ENCODE measurements at regions not wholly inside any gene's neighbourhood (a gene's known extent, or its start where the extent isn't known, plus 50 kb on each side); places are given as distances from the start of the nearest gene placed in this dataset.
A peak's percentile ranks its signal among the peaks of the same experiment; 100 is the strongest.

DNA sequence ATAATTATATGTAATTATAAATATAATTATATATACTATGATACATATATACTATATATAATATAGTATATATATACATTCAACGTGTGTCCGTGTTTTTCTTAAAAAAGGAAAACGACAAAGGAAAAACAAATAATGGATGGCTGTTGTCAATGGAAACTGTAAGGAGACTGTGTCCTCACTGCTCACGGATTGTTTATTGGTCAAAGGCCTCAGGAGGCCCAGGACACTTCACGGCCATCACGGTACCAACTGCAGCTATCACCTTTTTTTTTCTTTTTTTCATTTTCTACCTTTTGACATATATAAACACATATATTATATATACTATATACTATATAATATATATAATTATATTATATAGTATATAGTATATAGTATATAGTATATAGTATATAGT, 113.4 kb downstream of the SPTSSA start:
- DNase-seq = no peak

DNA sequence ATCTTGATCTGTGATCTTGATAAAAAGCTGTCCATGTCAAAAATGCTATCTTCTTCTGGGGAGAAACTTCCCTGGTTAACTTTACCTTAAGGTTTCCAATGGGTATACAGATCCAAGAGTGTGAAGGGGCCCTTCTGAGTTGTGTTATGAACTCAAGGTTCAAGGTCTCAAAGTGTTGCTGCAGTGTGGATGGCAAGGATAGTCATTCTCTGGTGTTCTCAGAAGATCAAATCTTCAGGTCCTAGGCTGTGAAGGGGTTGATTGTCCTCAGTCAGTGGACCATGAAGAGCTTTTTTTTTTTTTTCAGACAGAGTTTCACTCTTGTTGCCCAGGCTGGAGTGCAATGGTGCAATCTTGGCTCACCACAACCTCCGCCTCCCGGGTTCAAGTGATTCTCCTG, 114.4 kb downstream of the SPTSSA start:
- no peak for DNase-seq

DNA sequence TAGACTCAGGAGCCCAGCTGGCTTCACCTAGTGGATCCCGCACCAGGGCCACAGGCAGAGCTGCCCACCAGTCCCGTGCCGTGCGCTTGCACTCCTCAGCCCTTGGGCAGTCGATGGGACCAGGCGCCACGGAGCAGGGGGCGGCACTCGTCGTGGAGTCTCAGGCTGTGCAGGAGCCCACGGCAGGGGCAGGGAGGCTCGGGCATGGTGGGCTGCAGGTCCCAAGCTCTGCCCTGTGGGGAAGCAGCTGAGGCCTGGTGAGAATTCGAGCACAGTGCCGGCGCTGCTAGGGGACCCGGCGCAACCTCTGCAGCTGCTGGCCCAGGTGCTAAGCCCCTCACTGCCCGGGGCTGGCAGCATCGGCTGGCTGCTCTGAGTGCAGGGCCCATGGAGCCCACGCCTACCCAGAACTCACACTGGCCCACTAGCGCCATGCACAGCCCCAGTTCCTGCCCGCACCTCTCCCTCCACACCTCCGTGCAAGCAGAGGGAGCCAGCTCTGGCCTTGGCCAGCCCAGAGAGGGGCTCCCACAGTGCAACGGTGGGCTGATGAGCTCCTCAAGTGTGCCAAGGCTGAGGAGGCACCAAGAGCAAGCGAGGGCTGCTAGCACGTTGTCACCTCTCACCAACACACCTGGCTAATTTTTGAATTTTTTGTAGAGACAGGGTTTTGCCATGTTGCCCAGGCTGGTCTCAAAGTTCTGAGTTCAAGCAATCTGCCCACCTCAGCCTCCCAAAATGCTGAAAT, 116.1 kb downstream of the SPTSSA start:
- DNase-seq = no peak

DNA sequence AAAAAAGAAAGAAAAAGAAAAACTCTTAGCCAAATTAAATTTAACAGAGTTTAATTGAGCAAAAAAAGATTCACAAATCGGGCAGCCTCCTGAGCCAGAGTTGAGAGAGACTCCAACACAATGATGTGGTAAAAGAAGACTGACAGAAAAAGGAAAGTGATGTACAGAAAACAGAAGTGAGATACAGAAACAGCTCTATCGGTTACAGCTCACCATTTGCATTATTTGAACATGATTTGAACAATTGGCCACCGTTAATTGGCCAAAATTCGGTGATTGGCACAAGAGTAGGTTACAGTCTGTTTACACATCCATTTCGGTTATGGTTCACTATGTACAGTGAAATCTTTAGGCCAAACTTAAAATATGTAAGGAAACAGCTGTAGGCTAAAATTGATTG, 117.7 kb downstream of the SPTSSA start:
- DNase-seq = no peak

DNA sequence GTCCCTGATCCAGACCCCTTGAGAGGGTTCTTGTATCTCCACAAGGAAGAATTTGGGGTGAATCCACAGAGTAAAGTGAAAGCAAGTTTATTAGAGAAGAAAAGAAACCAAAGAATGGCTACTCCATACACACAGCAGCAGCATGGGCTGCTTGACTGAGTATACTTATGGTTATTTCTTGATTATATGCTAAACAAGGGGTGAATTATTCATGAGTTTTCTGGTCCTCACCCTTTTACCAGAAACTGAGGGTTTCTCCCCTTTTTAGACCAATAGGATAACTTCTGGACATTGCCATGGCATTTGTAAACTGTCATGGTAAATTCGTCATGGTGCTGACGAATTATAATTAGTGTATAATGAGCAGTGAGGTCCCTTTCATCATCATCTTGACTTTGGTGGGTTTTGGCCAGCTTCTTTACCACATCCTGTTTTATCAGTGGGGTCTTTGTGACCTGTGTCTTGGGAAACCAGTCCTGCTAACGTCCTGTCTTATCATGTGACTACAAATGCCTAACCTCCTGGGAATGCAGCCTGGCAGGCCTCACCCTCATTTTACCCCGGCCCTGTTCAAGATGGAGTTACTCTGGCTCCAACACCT, 121.9 kb downstream of the SPTSSA start:
- no peak for DNase-seq

DNA sequence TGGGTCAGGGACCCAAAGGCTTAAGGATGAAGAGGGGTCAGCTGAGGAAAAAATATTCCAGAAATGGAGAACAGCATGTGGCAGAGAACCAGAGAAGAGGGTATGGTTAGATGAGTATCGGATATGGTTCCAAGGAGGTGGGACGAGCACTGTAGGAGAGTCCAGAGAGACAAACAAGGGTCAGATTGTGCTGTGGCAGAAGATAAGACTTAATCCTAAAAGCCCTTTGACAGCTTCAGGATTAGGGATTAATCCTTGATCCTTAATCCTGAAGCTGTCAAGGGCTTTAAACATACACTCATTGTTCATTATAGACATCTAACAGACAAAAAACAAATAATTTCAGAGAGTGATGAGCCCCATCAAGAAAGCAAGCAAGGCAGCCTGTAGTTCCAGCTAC, 124.0 kb downstream of the SPTSSA start:
- no peak for DNase-seq

DNA sequence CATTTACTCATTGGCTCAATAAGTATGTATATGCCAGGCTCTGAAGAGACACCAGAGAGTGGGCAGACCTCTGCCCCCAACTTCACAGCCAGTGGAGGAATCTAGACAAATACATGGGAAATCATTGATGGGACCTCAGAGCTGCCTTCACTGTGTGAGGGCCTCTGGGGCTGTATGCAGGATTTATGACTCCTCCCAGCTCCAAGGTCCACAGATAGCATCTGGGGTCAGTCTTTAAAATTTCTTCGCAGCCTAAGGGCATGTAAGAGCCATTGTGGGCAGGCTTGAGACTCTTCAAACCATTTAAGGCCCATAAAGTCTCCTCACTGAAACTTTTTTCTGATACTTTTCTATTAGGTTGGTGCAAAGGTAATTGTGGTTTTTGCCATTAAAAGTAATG, 125.5 kb downstream of the SPTSSA start:
- no peak for DNase-seq

DNA sequence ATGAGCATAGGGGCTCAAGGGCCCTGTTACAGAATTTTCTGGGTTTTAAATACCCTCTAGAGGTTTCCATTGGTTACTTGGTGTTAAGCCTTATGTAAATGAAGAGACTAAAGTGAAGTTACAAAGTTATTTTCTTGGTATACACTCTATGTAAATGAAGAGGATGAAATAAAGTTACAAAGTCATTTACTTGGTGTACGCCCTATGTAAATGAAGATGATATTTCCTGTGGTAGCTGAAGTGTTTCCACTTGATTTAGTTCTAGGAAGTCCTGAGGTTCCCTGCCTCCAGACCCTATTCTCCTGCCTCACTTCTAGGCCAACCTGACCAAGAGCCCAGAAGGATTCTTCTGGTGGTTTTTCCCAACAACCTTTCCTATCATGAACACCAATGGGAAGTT, 126.1 kb downstream of the SPTSSA start:
- no peak for DNase-seq

DNA sequence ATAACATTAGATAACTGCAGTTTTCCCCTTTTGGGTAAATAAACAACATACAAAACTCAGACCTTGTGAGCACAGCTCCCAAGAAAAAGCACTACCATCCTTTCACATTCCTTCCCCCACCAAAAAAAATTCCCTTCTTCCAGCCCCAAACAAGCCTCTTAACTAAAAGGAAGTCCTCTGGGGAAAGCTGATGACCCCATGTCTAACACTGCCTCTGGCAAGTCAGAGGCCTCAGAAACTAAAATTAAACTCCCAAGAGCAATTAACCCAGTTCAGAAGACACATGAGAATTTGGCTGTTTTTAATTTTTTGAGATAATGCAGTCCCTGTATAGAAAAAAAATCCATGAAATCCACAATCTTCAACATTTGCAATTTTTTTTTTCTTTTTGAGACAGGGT, 127.7 kb downstream of the SPTSSA start:
- no peak for DNase-seq

DNA sequence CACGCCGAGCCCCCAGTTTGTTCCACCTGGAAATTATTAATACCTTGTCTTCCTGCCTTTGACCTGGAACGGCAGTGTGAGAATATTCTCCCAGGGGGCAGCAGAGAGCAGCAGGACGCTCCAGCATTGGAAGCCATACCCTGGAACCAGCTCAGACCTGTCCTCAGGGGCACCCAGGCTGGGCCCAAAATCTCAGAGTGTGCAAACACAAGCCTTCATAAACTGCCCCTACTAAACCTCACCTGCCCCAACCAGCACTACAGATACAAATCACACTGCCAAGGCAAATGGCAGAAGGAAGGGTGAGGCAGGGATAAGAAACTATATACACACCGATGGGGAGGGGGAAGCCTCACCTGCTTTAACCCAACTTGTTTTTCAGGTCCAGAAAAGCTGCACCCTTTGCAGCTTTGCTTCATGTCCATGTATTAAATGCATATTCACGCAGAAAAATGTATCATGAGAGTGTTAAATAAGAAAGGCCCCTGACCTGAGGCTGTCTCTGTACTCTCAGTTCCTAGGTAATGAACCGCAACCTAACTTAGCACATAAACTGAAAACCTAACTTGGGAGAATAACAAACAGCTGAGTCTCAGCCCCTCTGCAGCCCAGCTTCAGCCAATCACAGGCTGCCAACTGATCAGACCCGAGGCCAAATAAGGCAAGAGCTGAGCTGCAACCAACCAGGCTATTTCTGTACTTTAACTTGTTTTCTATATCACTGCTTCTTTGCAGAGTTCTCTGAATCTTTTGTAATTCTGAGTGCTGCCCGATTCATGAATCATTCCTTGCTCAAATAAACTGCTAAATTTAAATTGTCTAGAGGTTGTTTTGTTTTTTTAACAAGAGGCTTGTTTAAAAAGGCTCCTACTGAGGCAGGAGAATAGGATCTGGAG, 130.1 kb downstream of the SPTSSA start:
- peak; percentile 62 for DNase-seq

DNA sequence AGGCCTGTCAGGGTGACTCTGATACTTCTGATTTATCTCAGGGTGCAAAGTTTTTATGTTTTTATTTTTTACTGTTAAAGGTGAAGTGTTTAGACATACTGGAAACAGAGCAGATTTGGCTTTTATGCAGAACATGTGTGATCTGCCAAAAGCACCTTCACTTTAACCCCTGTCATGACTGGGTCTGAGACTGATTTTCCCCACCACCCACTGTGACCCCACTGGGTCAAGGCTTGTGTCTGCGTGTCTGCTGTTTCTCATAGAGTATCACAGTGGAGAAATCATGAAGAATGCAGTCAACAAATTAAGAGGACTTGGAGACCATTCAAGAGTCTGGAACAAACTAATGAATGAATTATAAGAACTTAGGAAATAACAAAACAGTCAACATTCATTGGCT, 131.2 kb downstream of the SPTSSA start:
- DNase-seq = no peak

DNA sequence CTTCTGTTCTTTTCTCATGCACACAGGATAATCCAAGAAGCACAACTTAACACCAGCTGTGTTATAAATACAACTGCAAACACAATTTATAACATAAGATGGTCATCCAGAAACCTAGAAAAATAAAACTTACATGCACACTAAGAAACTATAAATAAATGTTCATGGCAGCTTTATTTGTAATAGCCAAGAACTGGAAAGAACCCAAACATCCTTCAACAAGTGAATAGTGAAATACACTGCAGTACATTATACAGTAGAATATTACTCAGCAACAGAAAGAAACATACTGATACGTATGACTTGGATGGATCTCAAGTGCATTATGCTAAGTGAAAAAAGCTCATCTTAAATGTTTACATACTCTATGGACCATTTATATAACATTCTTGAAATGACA, 132.7 kb downstream of the SPTSSA start:
- no peak for DNase-seq

DNA sequence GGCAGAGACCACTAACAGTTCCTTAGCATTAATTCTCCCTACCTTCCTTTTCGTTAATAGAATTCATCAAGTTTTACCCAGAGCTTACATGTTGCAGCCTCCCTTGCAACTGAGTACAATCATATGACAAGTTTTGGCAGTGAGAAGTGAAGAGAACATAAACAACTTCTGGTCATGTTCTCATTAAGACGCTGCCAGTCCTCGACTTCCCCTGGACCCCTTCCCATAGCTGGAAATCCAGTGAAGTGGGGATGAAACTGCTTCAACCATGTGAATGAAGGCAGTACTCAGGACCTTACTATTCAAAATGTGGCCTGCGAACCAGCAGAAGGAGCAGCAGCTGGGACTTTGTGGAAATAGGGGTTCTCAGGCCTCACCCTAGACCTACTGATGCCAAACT, 133.9 kb downstream of the SPTSSA start:
- DNase-seq = no peak

DNA sequence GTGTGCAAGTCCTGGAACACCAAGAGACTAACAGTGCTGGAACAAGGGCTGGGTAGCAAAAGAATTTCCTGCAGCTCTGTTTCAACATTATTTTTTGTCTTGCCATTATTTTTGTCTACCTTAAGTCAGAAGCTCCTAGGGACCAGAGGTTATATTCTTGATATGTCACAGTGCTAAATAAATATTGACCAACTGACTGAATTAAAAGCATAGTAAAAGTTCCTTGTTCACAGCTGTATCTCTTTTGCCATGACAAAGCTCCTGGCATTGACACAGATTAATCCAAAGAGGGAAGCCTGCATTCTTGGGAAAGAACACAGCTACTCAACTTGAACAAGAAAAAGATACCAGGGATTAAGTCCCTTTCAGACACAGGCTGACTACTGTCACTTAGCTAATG, 136.5 kb downstream of the SPTSSA start:
- DNase-seq = no peak

DNA sequence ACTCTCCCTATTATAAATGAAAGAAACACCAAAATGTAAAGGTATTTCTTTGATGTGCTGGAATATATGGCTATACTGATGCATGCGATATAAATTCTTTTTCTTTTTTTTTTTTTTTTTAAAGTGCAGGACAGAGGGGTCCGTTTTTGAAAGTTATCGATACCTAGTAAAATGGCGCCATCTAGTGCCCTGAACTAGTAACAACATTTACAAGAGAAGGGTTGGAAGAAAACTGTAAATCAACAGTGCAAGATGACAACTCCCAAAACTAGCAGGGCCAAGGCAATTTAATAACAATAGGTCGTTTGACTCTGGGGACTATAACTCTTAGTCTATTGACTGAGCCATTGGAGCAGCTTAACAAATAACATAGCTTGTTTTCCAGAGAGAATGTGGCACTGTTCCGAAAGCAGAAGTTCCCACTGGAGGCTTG, 137.7 kb downstream of the SPTSSA start:
- DNase-seq = peak; percentile 55

DNA sequence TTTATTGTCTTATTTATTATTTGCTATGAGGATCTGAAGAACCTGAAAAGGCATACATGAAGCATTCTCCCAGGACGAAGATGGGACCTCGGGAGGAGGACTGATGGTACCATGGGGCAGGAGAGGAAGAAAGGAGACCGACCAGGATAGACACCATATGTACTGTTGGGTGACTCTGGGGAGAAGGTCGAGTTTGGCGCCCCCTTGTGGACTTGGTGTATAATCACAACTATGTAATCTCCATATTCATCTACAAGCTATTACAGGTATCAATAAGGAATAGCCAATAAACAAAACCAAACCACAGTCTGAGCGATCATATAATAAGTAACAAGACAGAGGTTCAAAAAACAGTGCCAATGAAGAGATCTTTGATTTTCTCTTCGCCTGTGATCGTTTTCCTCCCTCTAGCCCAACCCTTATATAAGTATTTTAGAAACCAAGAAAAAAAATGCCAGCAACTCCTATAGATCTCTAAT, 139.1 kb downstream of the SPTSSA start:
- DNase-seq = peak; percentile 75

DNA sequence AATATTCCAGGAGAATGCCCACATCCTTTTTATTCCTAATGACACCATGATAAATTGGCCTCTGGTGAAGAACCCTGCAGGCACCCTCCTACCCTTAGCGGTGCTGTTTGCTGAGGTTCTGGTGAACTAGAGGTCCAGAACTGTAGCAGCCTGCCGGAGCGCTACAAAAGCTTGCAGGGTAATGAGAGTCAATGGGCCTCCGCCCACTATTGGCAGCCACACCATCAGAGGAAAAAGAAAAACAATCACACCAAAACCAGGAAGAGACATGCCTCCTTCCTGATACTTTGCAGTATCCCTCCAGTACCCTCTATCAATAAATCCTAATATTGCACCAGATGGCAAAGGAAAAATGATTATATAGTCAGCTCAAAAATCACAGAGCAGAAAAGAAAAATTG, 142.9 kb downstream of the SPTSSA start:
- DNase-seq = no peak

DNA sequence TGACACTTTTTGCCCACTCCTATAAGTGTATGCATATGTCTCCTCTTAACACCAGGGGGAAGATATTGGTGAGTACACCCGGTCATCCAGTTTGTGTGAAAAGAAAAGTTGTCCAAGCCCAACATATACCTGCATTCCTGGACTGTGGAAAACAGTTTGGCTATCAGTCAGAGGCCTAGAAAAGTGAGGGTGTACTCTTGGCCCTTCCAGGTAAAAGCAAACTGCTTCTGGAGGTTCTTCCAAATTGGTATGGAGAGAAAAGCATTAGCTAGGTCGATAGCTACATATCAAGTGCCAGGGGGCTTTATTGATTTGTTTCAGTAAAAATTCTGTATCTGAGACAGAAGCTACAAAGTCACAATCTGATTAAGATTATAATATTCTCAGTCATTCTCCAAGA, 144.0 kb downstream of the SPTSSA start:
- DNase-seq = no peak

DNA sequence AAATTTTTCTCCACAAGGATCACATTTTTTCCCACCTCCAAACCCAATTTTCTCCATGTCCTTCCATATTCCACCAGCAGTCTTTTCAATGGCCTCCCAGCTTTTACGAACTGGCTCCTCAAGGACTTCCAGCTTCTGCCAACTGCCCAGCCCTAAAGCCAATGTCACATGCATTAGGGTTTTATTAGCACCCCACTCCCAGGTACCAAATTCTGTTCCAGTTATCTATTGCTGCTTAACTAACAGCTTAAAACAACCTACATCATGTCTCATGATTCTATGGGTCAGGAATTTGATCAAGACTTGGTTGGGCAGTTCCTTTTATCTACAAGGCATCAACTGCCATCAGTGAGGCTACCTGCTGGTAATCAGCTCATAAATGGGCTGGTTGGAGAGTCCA, 151.3 kb downstream of the SPTSSA start:
- no peak for DNase-seq

DNA sequence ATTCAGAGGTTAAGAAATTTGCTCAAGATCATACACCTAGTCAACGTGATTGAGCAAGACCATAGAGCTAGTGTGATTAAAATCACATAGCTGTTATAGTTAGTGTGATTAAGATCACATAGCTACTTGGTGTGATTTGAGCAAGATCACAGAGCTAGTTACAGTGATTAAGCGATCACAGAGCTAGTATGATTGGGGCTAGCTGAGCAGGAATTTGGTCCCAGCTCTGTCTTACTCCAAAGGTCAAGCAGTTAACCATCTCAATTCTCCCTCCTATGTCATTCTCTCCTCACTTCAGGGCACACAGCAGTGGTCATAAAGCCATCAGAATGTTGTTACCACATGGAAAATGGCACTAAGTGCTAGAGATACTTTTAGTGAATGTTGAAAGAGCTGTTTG, 158.2 kb downstream of the SPTSSA start:
- DNase-seq = no peak

DNA sequence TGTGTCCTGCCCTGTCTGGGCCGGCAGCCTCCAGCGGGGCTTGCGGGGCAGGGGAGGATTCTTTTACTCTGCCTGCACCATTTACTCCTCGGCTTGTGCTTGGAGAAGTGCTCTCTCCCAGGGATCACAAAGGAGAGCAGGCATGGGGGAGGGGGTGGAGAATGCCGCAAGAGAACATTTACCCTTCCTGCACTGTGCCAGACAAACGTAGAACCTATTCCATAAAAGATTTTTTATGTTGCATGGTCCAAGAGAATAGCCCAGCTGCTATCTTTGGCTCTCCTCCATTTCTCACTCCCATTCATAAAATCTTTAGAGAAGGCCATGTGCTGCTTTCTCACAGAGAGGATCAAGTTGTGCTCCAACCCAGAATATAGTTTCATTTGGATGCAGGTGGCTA, 159.4 kb downstream of the SPTSSA start:
- DNase-seq = no peak

DNA sequence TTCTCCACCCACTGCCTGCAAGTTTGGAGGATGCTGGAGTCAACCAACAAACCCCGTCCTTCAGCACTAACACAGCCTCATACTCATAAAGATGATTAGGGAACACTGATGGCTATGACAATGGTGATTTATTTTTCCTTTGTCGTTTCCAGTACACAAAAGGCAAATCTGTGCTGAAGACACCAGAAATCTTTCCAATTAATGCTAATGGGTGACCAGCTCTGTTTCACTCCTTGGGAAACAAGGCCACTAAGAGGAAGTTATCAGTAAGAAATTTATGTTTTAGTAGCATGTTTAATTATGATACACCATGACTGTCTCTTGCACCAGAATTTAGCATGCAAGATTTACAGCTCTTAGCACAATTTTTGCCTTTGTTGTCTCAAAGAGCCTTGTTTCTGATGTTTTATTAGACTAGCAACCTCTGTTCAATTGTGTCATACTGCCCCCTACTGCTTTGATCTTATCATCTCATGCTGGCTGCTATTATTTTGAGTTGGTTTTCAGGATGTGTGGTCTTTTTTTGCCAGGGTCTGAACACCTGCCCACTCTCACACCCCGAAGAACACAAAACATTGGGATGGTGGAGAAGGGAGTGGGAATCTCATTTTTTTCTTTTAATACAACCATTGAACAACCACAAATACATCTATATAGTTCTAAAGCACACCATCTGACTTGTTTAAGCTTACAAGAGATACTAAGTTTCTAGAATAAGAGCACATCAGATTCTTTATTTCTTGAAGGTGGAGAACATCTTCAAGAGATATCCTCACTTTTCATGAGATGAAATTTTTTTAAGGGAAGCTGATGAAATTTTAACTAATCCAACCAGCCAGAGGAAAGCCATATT, 160.9 kb downstream of the SPTSSA start:
- DNase-seq = peak; percentile 71

DNA sequence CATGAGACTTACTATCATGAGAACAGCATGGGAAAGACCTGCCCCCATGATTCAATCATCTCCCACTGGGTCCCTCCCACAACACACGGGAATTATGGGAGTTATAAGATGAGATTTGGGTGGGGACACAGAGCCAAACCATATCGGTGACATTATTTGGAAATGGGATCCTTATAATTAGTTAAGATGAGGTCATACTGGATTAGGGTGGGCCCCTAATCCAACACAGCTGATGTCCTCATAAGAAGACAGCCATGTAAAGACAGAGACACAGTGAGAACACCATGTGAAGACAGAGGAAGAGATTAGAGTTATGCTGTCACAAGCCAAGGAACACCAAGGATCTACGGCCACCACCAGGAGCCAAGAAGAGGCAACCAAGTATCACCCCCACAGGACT, 161.7 kb downstream of the SPTSSA start:
- no peak for DNase-seq
